ENCODE measurements at regions not wholly inside any gene's neighbourhood (a gene's known extent, or its start where the extent isn't known, plus 50 kb on each side); places are given as distances from the start of the nearest gene placed in this dataset.

GRCh38 chr5:155418960-155419579 lies 405.5 kb downstream of the KIF4B start:
- no peak for FAIRE-seq

DNA sequence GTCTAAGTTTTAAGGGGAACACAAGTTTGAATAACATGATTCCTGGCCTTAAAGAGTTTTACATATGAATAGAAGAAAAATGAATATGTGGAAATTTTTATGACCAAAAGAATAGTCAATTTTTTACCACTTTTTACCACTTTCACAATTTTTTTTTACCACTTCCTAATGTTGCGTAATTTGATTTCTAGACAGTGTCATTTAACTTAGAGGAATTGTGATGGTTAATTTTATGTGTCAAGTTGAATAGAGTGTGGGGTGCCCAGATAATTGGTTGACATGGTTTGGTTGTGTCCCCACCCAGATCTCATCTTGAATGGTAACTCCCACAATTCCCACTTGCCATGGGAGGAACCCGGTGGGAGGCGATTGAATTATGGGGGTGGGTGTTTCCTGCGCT lies 416.6 kb downstream of the KIF4B start:
- no peak for FAIRE-seq

GRCh38 chr5:155434267-155434666 lies 420.7 kb downstream of the KIF4B start:
- FAIRE-seq = no peak

DNA sequence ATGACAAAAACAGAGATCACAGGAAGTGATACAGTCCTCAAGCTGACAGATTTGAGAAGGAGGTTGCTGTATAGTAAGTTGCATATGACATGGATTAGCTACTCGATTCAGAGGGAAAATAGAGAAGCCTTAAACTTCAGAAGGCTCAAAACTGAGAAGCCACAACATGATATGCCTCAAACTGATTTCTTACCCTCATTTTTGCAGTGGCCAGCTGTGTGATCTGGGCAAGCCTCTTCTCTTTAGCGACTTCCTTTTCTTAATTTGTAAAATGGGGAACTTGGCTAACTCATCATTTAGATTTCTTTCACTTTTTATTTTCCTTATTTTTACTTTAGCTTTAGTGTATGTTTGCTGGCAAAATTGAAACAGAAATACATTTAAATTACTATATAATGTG lies 421.1 kb downstream of the KIF4B start:
- FAIRE-seq = no peak

- FAIRE-seq = no peak
Observed at GRCh38 chr5:155441849-155442248, 428.3 kb downstream of the KIF4B start.

GRCh38 chr5:155451106-155451505 lies 437.6 kb downstream of the KIF4B start:
- no peak for FAIRE-seq

GRCh38 chr5:155455791-155456514 lies 442.4 kb downstream of the KIF4B start:
- FAIRE-seq = no peak

DNA sequence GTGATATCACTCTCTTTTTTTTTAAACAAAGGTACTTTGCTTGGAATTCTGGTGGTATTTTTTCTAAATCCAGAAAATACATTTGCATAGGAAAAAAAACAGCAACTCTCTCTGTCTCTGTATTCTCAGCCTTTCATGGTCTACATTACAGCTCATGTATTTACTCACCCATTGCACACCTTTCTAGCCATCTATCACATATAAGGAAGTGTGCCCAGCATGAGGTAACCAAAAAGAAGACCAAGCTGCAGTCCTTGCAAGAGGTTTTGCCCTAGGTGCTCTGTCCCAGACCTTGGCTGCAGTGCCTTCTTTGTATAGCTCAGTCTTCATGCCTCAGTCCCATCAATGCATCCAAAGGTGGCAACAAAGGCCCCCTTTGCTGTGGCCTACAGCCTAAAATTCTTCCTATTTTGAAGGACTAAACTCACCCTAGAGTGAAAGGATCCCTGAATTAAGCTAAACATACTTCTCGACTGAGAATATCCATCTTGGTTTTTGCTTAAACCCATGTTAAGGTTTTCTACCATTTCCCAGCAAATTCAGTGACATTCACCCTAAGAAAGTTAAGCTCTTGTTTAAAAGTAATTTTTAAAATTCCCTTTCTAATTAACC lies 446.4 kb downstream of the KIF4B start:
- FAIRE-seq = no peak

- FAIRE-seq = no peak
Observed at GRCh38 chr5:155460501-155460931, 447.0 kb downstream of the KIF4B start.

DNA sequence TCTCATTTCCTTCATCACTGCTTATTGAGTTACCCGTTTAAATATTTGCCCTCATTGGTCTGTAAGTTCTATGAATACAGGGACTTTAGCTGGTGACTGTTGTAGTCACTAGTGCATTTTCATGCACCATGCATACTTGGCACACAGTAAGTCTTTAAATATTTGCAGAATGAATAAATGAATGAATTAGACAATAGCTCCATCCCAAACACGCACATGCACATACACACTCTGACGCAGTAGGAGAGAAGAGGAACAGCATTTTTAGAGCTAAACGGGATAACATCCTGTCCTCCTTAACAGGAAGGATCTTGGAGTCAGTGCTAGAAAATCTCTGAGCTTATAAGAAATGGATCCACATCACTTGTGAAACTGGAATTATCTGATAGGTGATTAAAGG lies 447.7 kb downstream of the KIF4B start:
- FAIRE-seq = no peak

DNA sequence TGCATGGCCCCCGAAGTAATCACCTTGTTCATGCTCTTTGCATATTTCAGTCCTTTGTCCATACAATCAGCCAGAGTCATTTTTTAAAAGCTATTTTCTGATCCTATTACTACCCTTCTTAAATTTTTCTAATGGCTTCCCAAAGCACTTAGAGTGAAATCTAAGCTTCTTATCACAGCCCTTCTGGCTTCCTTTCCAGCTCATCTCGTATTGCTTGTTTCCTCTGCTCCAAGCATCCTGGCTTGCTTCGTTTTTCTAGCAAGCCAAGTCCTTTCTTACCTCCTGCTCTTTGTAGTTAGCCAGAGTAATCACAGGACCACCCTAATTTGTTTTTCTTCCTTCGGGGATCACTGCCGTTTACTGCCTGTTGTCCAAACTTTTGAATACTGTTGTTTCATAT lies 453.3 kb downstream of the KIF4B start:
- FAIRE-seq = no peak

DNA sequence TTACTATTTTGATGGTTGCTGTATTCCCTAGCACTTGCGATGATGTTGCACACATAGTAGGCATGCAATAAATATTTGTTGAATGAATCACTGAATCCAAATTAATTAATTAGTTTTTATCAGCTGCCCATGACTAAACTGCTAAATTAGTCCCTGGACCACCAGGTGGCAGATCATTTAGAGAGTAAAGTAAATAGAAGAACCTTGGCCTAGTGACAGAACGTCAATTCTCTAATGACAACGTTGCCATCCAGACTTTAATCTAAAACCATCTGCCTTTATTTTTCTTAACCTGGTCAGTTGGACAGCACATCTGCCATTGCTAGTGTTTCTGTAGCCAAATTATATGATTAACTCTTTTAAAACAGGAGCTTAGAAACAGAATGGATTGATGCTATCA lies 457.5 kb downstream of the KIF4B start:
- FAIRE-seq = no peak

GRCh38 chr5:155472780-155473179 lies 459.2 kb downstream of the KIF4B start:
- no peak for FAIRE-seq

- FAIRE-seq = no peak
Observed at GRCh38 chr5:155475318-155475717, 461.8 kb downstream of the KIF4B start.

GRCh38 chr5:155480731-155481131 lies 467.2 kb downstream of the KIF4B start:
- no peak for FAIRE-seq

DNA sequence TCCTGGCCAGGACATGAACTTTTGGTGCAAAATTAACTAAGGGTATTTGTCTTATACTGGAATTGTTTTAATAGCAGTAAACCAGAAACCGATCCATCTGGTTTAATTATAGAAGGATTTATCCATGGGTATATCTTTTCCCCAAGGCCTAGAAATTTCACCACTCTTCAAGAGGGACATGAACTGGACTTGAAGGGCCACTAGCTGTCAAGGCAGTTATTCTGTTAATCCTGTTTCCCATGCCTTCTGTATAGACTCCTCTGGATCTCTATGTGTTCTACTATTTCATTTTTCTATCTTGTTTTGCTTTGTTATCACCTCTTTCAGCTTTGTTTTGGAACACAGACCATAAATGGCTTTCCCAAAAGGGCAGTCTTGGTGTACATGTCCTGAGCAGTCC lies 467.6 kb downstream of the KIF4B start:
- FAIRE-seq = no peak

- no peak for FAIRE-seq
Observed at GRCh38 chr5:155482428-155482827, 468.9 kb downstream of the KIF4B start.

GRCh38 chr5:155485386-155485785 lies 471.8 kb downstream of the KIF4B start:
- FAIRE-seq = no peak

DNA sequence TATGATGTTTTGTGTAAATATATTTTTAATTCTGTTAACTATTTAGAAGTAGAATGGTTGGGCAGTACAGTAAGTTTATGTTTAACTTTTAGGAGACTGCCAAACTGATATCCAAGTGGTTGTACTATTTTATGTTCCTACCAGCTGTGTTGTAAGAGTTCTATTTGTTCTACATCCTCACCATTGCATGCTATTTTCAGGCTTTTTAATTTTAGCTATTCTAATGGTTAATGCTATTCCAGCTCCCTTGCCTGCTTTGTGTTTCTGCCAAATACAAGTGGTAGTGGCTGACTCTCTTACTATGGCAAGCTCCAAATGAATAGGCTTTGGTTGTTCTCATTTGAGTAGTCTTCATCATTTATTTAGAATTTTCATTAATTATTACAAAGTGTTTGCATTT lies 476.4 kb downstream of the KIF4B start:
- FAIRE-seq = no peak

- no peak for FAIRE-seq
Observed at GRCh38 chr5:155492191-155492590, 478.6 kb downstream of the KIF4B start.

GRCh38 chr5:155504606-155505005 lies 491.1 kb downstream of the KIF4B start:
- no peak for FAIRE-seq

DNA sequence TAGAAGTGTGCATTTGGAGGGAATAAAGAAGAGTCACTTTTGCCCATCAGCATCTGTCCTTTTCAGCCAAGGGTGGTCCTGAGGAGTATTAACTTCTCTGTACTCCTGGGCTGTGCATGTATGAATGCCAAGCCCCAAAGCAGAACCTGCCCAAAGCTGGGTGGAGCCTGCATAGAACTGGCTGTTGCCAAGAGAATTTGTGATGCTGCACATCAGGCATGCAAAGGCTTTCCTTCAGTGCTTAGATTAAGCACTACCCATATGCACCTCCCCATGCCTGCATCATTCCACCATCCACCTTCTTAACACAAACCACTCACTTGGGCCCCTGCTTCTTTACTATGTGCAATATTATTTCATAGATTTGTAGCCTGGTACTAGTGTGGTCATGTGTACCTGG lies 493.8 kb downstream of the KIF4B start:
- FAIRE-seq = no peak

- no peak for FAIRE-seq
Observed at GRCh38 chr5:155508673-155509072, 495.1 kb downstream of the KIF4B start.

- FAIRE-seq = no peak
Observed at GRCh38 chr5:155512329-155512728, 498.8 kb downstream of the KIF4B start.

Measured in endometrium (tissue), 2 donors.